BJ (cell line): ENCODE measurements at regions not wholly inside any gene's neighbourhood (a gene's known extent, or its start where the extent isn't known, plus 50 kb on each side); places are given as distances from the start of the nearest gene placed in this dataset.

Source experiments
- CTCF ChIA-PET: fragments of 350-600 bp; formaldehyde crosslinking; extraction: SDS; loops from one replicate; lab custom pipeline; 2021; ENCODE audit warnings: antibody characterized with exemption, inconsistent platforms; lab: Yijun Ruan, JAX
- POLR2A ChIA-PET: fragments of 300-600 bp; sonication (Branson Sonifier 250); formaldehyde crosslinking; extraction: SDS; loops from one replicate; lab custom pipeline; 2021; ENCODE audit warnings: antibody characterized with exemption; lab: Charles Lee
- DNase-seq: peaks from one replicate; pipeline ENCODE4 v3.0.0-alpha.2; 2011; ENCODE audit warnings: low read depth
- H3K27me3 ChIP-seq: 2 replicates; pipeline ENCODE4 v1.6.0; 2011; ENCODE audit warnings: low read length; ENCODE audit not compliant: control insufficient read depth, insufficient read depth
- H3K36me3 ChIP-seq: 2 replicates; pipeline ENCODE4 v1.5.1; 2011; ENCODE audit warnings: low read length; ENCODE audit not compliant: control insufficient read depth, insufficient read depth
- H3K4me3 ChIP-seq: 2 replicates; pipeline ENCODE4 v1.5.1; 2011; ENCODE audit warnings: low read depth, mild to moderate bottlenecking, control low read depth, low read length
- CTCF ChIP-seq: IDR thresholded peaks from 2 replicates; pipeline ENCODE4 v1.5.1; 2011; ENCODE audit warnings: low read depth, mild to moderate bottlenecking, control low read depth, inconsistent platforms, low read length, moderate library complexity; ENCODE audit not compliant: insufficient read depth

- DNase-seq: no peak
- no peak for TF ChIP-seq CTCF
- CTCF ChIA-PET: interaction anchor here (1.2 kb wide), 1 partner anchor 11 kb away, joined by 3 read pairs; no protein-coding TSS in a partner anchor
- Histone ChIP-seq H3K4me3 (no peak overlapping the region), H3K36me3 (no peaks in the 10 kb centered on the region), H3K27me3 (no peaks in the 10 kb centered on the region; the same call in 1 of the 2 replicates)
- POLR2A ChIA-PET: no interaction called here
Measured at GRCh38 chr12:11509326-11509725, 114.0 kb upstream of the PRB2 start.

- ChIA-PET CTCF (no interaction called here), POLR2A (no interaction called here)
- Histone ChIP-seq H3K4me3 (no peak overlapping the region), H3K27me3 (no peaks in the 10 kb centered on the region; the same call in 1 of the 2 replicates), H3K36me3 (no peaks in the 10 kb centered on the region)
- TF ChIP-seq CTCF: no peak
- no peak for DNase-seq
Measured at GRCh38 chr12:11510671-11511070, 115.3 kb upstream of the PRB2 start.

GRCh38 chr12:11513288-11513687 is 117.9 kb upstream of the PRB2 start:
- H3K4me3 ChIP-seq: no peak overlapping the region
- no peak for DNase-seq
- no peaks in the 10 kb centered on the region for H3K36me3 ChIP-seq
- ChIA-PET POLR2A (no interaction called here), CTCF (interaction anchor here (1.5 kb wide), 1 partner anchor 9 kb away, joined by 3 read pairs; no protein-coding TSS in a partner anchor)
- TF ChIP-seq CTCF: no peak
- no peaks in the 10 kb centered on the region for H3K27me3 ChIP-seq

- H3K27me3 ChIP-seq: no peaks in the 10 kb centered on the region
- no peak for TF ChIP-seq CTCF
- ChIA-PET CTCF (no interaction called here), POLR2A (no interaction called here)
- DNase-seq: no peak
- no peak overlapping the region for H3K4me3 ChIP-seq
- H3K36me3 ChIP-seq: no peaks in the 10 kb centered on the region
Measured at GRCh38 chr12:11517080-11517479, 121.7 kb upstream of the PRB2 start.

- DNase-seq: no peak
- H3K36me3 ChIP-seq: no peaks in the 10 kb centered on the region
- no peak overlapping the region for H3K4me3 ChIP-seq
- ChIA-PET POLR2A (no interaction called here), CTCF (no interaction called here)
- no peak for TF ChIP-seq CTCF
- H3K27me3 ChIP-seq: no peaks in the 10 kb centered on the region; the same call in 1 of the 2 replicates
Measured at GRCh38 chr12:11524446-11524845, 125.0 kb upstream of the ETV6 start.
